Loucy (cell line): ENCODE measurements at regions not wholly inside any gene's neighbourhood (a gene's known extent, or its start where the extent isn't known, plus 50 kb on each side); places are given as distances from the start of the nearest gene placed in this dataset.
A peak's percentile ranks its signal among the peaks of the same experiment; 100 is the strongest.

Experiments used
- H2AFZ ChIP-seq: fragments of 200-600 bp; sonication (generic); 2 replicates; pipeline ENCODE4 v1.6.0; 2016; ENCODE audit warnings: antibody characterized with exemption, mild to moderate bottlenecking, low read length, moderate library complexity
- H3F3A ChIP-seq: fragments of 200-600 bp; 2 replicates; pipeline ENCODE4 v1.6.0; 2016; ENCODE audit warnings: antibody characterized with exemption, low read depth, mild to moderate bottlenecking
- H3K27me3 ChIP-seq: fragments of 200-600 bp; sonication (generic); 2 replicates; pipeline ENCODE4 v1.6.1; 2014; ENCODE audit warnings: low read length, mild to moderate bottlenecking; ENCODE audit not compliant: insufficient read depth, poor library complexity, severe bottlenecking
- H3K36me3 ChIP-seq: fragments of 200-600 bp; sonication (generic); 2 replicates; pipeline ENCODE4 v1.6.1; 2016; ENCODE audit warnings: low read length; ENCODE audit not compliant: insufficient read depth
- H3K4me1 ChIP-seq: fragments of 200-600 bp; sonication (generic); 2 replicates; pipeline ENCODE4 v1.5.1; 2014; ENCODE audit warnings: low read length, mild to moderate bottlenecking; ENCODE audit not compliant: insufficient read depth, poor library complexity, severe bottlenecking
- H3K4me2 ChIP-seq: fragments of 200-600 bp; sonication (generic); 2 replicates; pipeline ENCODE4 v1.6.0; 2014; ENCODE audit warnings: antibody characterized with exemption, low read length, low read depth, mild to moderate bottlenecking; ENCODE audit not compliant: poor library complexity, severe bottlenecking
- H3K4me3 ChIP-seq: fragments of 200-600 bp; sonication (generic); 2 replicates; pipeline ENCODE4 v1.5.1; 2014; ENCODE audit warnings: low read length, mild to moderate bottlenecking, mixed read lengths; ENCODE audit not compliant: poor library complexity, severe bottlenecking
- H3K79me2 ChIP-seq: fragments of 200-600 bp; sonication (generic); 2 replicates; pipeline ENCODE4 v1.6.1; 2014; ENCODE audit warnings: low read length; ENCODE audit not compliant: insufficient read depth
- H3K9ac ChIP-seq: fragments of 200-600 bp; sonication (generic); 2 replicates; pipeline ENCODE4 v1.6.0; 2014; ENCODE audit warnings: mild to moderate bottlenecking, low read depth, low read length, moderate library complexity; ENCODE audit not compliant: poor library complexity, severe bottlenecking
- H3K9me2 ChIP-seq: fragments of 200-600 bp; sonication (generic); replicated peaks from 2 replicates; pipeline ENCODE4 v1.6.1; 2016; ENCODE audit warnings: low read depth, low read length, mixed read lengths
- H3K9me3 ChIP-seq: fragments of 200-600 bp; sonication (generic); 2 replicates; pipeline ENCODE4 v1.6.1; 2014; ENCODE audit warnings: mild to moderate bottlenecking, antibody characterized with exemption, low read length, low read depth; ENCODE audit not compliant: insufficient read depth
- H4K20me1 ChIP-seq: fragments of 200-600 bp; sonication (generic); 2 replicates; pipeline ENCODE4 v1.6.0; 2014; ENCODE audit warnings: antibody characterized with exemption, low read length, mild to moderate bottlenecking; ENCODE audit not compliant: insufficient read depth, poor library complexity, severe bottlenecking
- EZH2phosphoT487 ChIP-seq: fragments of 200-600 bp; IDR thresholded peaks from 2 replicates; pipeline ENCODE4 v1.6.1; 2018; ENCODE audit warnings: antibody characterized with exemption, mild to moderate bottlenecking, moderate library complexity, borderline replicate concordance
- TF ChIP-seq, protein P1 (sequence below): fragments of 200-600 bp; sonication (generic); conservative IDR thresholded peaks from 2 replicates; pipeline ENCODE4 v1.5.1; 2014; ENCODE audit warnings: mild to moderate bottlenecking, antibody characterized with exemption, low read length

DNA sequence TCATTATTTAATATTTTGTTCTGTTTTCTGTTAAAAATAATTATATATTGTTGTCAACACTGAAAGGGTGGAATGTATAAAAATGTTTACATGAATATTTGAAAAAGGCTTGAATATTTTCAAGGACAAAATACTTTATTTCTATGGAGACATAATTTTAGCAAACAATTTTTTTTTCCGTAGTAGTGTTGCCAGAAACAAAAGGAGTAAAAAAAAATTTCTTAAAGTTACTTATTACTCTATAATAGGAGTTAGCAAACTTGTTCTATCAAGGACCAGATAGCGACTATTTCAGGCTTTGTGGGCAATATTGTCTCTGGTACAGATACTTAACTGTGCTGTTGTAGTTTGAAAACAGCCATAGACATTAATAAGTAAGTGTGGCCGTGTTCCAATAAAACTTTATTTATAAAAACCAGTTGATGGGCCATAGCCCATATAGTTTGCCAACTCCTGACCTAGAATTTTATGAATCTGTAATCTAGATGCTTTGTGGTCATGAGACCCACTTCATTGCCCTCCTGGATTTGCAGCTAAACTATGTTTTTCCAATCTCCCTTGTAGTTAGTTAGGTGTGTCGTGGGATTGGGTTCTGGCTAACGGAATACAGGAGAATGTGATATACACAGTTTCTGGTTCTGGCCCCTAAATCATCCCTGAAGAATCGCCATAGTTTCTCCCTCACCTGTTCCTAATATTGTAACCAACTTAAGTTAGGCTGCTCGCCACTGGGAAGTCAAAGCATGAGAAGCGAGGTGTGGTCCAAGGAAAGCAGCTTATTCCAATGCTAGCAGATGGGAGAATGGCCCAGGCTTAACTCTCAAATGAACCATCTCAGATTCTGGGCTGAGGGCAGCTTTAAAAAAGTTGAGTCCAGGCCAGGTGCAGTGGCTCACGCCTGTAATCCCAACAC, 153.6 kb downstream of the ABCA8 start:
- Histone ChIP-seq H3F3A (no peaks in the 10 kb centered on the region), H3K36me3 (no peaks in the 10 kb centered on the region), H3K9me2 (no peaks in the 10 kb centered on the region), H3K4me2 (no peak overlapping the region), H3K27me3 (no peaks in the 10 kb centered on the region), H3K4me1 (no peaks in the 10 kb centered on the region), H4K20me1 (no peaks in the 10 kb centered on the region), H3K9me3 (no peaks in the 10 kb centered on the region), H3K9ac (no peak overlapping the region), H3K79me2 (no peaks in the 10 kb centered on the region), H3K4me3 (no peak overlapping the region), H2AFZ (no peak overlapping the region)
- TF ChIP-seq, protein P1, sequence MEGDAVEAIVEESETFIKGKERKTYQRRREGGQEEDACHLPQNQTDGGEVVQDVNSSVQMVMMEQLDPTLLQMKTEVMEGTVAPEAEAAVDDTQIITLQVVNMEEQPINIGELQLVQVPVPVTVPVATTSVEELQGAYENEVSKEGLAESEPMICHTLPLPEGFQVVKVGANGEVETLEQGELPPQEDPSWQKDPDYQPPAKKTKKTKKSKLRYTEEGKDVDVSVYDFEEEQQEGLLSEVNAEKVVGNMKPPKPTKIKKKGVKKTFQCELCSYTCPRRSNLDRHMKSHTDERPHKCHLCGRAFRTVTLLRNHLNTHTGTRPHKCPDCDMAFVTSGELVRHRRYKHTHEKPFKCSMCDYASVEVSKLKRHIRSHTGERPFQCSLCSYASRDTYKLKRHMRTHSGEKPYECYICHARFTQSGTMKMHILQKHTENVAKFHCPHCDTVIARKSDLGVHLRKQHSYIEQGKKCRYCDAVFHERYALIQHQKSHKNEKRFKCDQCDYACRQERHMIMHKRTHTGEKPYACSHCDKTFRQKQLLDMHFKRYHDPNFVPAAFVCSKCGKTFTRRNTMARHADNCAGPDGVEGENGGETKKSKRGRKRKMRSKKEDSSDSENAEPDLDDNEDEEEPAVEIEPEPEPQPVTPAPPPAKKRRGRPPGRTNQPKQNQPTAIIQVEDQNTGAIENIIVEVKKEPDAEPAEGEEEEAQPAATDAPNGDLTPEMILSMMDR, result no peak
- no peak for TF ChIP-seq EZH2phosphoT487

DNA sequence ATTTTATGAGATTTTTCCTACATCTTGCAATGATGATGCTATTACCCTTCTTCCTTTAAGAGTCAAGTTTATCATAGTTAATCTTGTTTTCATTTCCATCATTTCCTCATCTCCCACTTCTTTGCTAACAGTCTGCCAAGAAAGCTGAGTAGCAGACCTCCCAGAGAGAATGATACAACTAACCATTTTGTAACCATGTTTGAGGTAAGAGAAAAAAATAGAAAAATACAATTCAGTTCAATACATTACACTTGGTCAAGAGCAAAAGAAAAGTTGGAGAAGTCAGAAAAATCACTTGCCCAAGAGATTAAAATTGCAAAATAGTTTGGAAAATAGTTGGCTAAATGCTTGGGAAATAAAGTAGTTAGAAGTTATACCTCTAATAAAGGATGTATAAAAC, 154.4 kb downstream of the ABCA8 start:
- Histone ChIP-seq H3K9me2 (no peaks in the 10 kb centered on the region), H3K27me3 (no peaks in the 10 kb centered on the region), H3K4me1 (no peaks in the 10 kb centered on the region), H3K4me3 (no peak overlapping the region), H4K20me1 (no peaks in the 10 kb centered on the region), H3K79me2 (no peaks in the 10 kb centered on the region), H3K4me2 (no peak overlapping the region), H3K9ac (no peak overlapping the region), H3K9me3 (no peaks in the 10 kb centered on the region), H3K36me3 (no peaks in the 10 kb centered on the region), H3F3A (no peaks in the 10 kb centered on the region), H2AFZ (no peak overlapping the region)
- TF ChIP-seq, protein P1, result no peak
- TF ChIP-seq EZH2phosphoT487, result no peak

DNA sequence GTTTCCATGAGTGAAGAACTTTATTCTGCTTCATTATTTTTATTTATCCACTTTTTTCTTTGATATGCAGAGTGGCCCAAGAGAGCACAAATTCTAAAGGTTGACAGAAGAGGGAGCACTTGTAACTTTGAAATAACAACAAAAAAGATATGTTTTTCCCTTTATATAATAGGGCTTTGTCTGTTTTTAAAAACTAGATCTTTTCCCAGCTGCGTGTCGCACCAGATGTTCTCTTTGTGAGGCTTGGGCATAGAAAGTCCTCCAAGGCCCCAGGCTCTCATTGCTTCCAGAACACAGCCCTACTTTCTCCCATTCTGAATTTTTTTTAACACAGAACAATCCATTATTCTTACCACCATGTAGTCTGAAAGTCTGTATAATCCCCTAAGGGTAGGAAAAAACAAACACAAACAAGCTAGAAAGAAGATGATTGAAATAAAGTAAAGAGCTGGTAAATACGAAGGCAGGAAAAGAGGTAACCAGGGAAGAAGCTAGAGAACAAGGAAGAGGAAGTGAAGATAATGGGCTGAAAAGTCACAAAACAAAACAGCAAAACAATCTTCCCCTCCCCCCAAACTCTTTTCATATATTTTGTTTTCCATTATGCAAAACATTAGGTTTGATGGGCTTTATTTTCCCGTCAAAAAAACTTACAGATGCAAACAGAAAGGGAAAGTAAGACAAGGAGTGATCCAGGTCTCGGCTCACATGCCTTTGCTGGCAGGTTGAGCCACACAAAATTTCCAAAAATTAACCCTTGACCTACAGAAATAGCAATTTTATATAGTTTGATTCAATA, 160.4 kb downstream of the ABCA8 start:
- no peak overlapping the region for H3K9ac ChIP-seq
- no peak overlapping the region for H3K4me2 ChIP-seq
- no peaks in the 10 kb centered on the region for H3K79me2 ChIP-seq
- H3F3A ChIP-seq, result no peaks in the 10 kb centered on the region
- H3K4me3 ChIP-seq, result no peak overlapping the region
- H3K27me3 ChIP-seq, result no peaks in the 10 kb centered on the region
- no peak for TF ChIP-seq EZH2phosphoT487
- TF ChIP-seq, protein P1, result peak; percentile 47
- H3K4me1 ChIP-seq, result no peaks in the 10 kb centered on the region
- no peaks in the 10 kb centered on the region for H4K20me1 ChIP-seq
- peak overlapping the region; percentile 85 for H2AFZ ChIP-seq
- no peaks in the 10 kb centered on the region for H3K9me2 ChIP-seq
- H3K9me3 ChIP-seq, result no peaks in the 10 kb centered on the region
- H3K36me3 ChIP-seq, result no peaks in the 10 kb centered on the region
